ENCODE measurements at regions not wholly inside any gene's neighbourhood (a gene's known extent, or its start where the extent isn't known, plus 50 kb on each side); places are given as distances from the start of the nearest gene placed in this dataset.
A peak's percentile ranks its signal among the peaks of the same experiment; 100 is the strongest.

GRCh38 chr3:96706509-96706908, 107.9 kb upstream of the EPHA6 start:
- no peaks in the 10 kb centered on the region for H3K27me3 Mint-ChIP-seq (ENCODE audit: insufficient read depth, unreplicated experiment)
- Histone ChIP-seq H3K4me3 (ENCODE audit: low read depth, low read length) (no peak overlapping the region), H3K36me3 (ENCODE audit: control insufficient read depth, insufficient read depth, low read length) (no peaks in the 10 kb centered on the region), H3K4me1 (peaks cover 25% of the 10 kb centered on the region), H3K9me3 (no peaks in the 10 kb centered on the region), H3K27me3 (replicated peaks; ENCODE audit: control insufficient read depth, insufficient read depth, low read length) (no peaks in the 10 kb centered on the region)
- H3K4me3 Mint-ChIP-seq (ENCODE audit: unreplicated experiment) = no peak overlapping the region
- H3K4me1 Mint-ChIP-seq (ENCODE audit: low read depth, unreplicated experiment) = peaks cover 11% of the 10 kb centered on the region
- TF ChIP-seq CTCF (IDR thresholded peaks at IDR 0.05; ENCODE audit: insufficient read depth in 1 of 2, low read depth in 1 of 2, low read length in 1 of 2, severe bottlenecking in 1 of 2, unreplicated experiment in 1 of 2) = no peak
- peaks cover 10% of the 10 kb centered on the region for H3K36me3 Mint-ChIP-seq (ENCODE audit: insufficient read depth, unreplicated experiment)
- intact Hi-C loops (cut with micrococcal nuclease; ENCODE audit: unreplicated experiment) = no loop called here
- POLR2A ChIA-PET = interaction anchor here (0.6 kb wide), 1 partner anchor 107 kb away, joined by 3 read pairs; no protein-coding TSS in a partner anchor
- BruUV-seq (replicated peaks) = no TSS peak
- no peak for DNase-seq
- H3K27ac Mint-ChIP-seq (ENCODE audit: unreplicated experiment) = no peak overlapping the region
- CTCF ChIA-PET = no interaction called here
- H3K9me3 Mint-ChIP-seq (ENCODE audit: unreplicated experiment) = peaks cover 9% of the 10 kb centered on the region

- no peak for TF ChIP-seq CTCF (IDR thresholded peaks at IDR 0.05; ENCODE audit: insufficient read depth in 1 of 2, low read depth in 1 of 2, low read length in 1 of 2, severe bottlenecking in 1 of 2, unreplicated experiment in 1 of 2)
- Mint-ChIP-seq H3K4me1 (ENCODE audit: low read depth, unreplicated experiment) (no peaks in the 10 kb centered on the region), H3K27me3 (ENCODE audit: insufficient read depth, unreplicated experiment) (no peaks in the 10 kb centered on the region), H3K9me3 (ENCODE audit: unreplicated experiment) (peaks cover 10% of the 10 kb centered on the region), H3K4me3 (ENCODE audit: unreplicated experiment) (no peak overlapping the region), H3K27ac (ENCODE audit: unreplicated experiment) (no peak overlapping the region), H3K36me3 (ENCODE audit: insufficient read depth, unreplicated experiment) (peaks cover 5% of the 10 kb centered on the region)
- Histone ChIP-seq H3K4me3 (ENCODE audit: low read depth, low read length) (no peak overlapping the region), H3K27me3 (replicated peaks; ENCODE audit: control insufficient read depth, insufficient read depth, low read length) (no peaks in the 10 kb centered on the region), H3K9me3 (no peaks in the 10 kb centered on the region), H3K36me3 (ENCODE audit: control insufficient read depth, insufficient read depth, low read length) (no peaks in the 10 kb centered on the region), H3K4me1 (0 out of 2 replicates have a peak, but pooled peaks cover under 1% of the 10 kb centered on the region)
- BruUV-seq (replicated peaks) = no TSS peak
- DNase-seq = peak in 1 of 2 experiments; percentile 23
- CTCF ChIA-PET = no interaction called here
- POLR2A ChIA-PET = no interaction called here
- intact Hi-C loops (cut with micrococcal nuclease; ENCODE audit: unreplicated experiment) = loop anchor here (1.0 kb wide), 1 partner anchor 19 kb away; no protein-coding TSS in a partner anchor
Measured at GRCh38 chr3:96711816-96712215, 102.6 kb upstream of the EPHA6 start.

GRCh38 chr3:96712792-96713191, 101.6 kb upstream of the EPHA6 start:
- no peaks in the 10 kb centered on the region for H3K27me3 Mint-ChIP-seq (ENCODE audit: insufficient read depth, unreplicated experiment)
- CTCF ChIA-PET = no interaction called here
- Histone ChIP-seq H3K4me1 (no peaks in the 10 kb centered on the region), H3K4me3 (ENCODE audit: low read depth, low read length) (no peak overlapping the region), H3K27me3 (replicated peaks; ENCODE audit: control insufficient read depth, insufficient read depth, low read length) (no peaks in the 10 kb centered on the region), H3K9me3 (no peaks in the 10 kb centered on the region), H3K36me3 (ENCODE audit: control insufficient read depth, insufficient read depth, low read length) (no peaks in the 10 kb centered on the region)
- peaks cover 5% of the 10 kb centered on the region for H3K36me3 Mint-ChIP-seq (ENCODE audit: insufficient read depth, unreplicated experiment)
- no peak overlapping the region for H3K27ac Mint-ChIP-seq (ENCODE audit: unreplicated experiment)
- no peak overlapping the region for H3K4me3 Mint-ChIP-seq (ENCODE audit: unreplicated experiment)
- no peak for DNase-seq
- POLR2A ChIA-PET = no interaction called here
- BruUV-seq (replicated peaks) = no TSS peak
- no peak for TF ChIP-seq CTCF (IDR thresholded peaks at IDR 0.05; ENCODE audit: insufficient read depth in 1 of 2, low read depth in 1 of 2, low read length in 1 of 2, severe bottlenecking in 1 of 2, unreplicated experiment in 1 of 2)
- peaks cover 10% of the 10 kb centered on the region for H3K9me3 Mint-ChIP-seq (ENCODE audit: unreplicated experiment)
- intact Hi-C loops (cut with micrococcal nuclease; ENCODE audit: unreplicated experiment) = loop anchor here (1.0 kb wide), 1 partner anchor 19 kb away; no protein-coding TSS in a partner anchor
- no peaks in the 10 kb centered on the region for H3K4me1 Mint-ChIP-seq (ENCODE audit: low read depth, unreplicated experiment)

Measured in Caco-2 (cell line).